Liver (tissue), 8 donors: ENCODE measurements at regions not wholly inside any gene's neighbourhood (a gene's known extent, or its start where the extent isn't known, plus 50 kb on each side); places are given as distances from the start of the nearest gene placed in this dataset.

Source experiments
- DNase-seq: peaks from one replicate; pipeline ENCODE4 v3.0.0-alpha.2; 2017; ENCODE audit warnings: low spot score
- H3K27ac ChIP-seq, 2 donors: one replicate each; pipeline ENCODE4 v1.7.0; 2013; ENCODE audit warnings: inconsistent platforms in 2 of 2, low read length in 2 of 2, control low read depth in 1 of 2, low read depth in 1 of 2, mild to moderate bottlenecking in 1 of 2
- H3K27me3 ChIP-seq, 4 donors: one replicate each; pipeline versions ENCODE4 v1.6.1 to v1.7.0; 2013; ENCODE audit warnings: low read length in 3 of 4, inconsistent platforms in 1 of 4, mild to moderate bottlenecking in 1 of 4, moderate library complexity in 1 of 4; ENCODE audit not compliant: control insufficient read depth in 4 of 4, insufficient read depth in 4 of 4
- H3K36me3 ChIP-seq, 4 donors: one replicate each; pipeline versions ENCODE4 v1.6.1 to v1.7.0; 2013; ENCODE audit warnings: low read length in 3 of 4, mild to moderate bottlenecking in 3 of 4, low read depth in 1 of 4, moderate library complexity in 1 of 4; ENCODE audit not compliant: control insufficient read depth in 4 of 4, insufficient read depth in 3 of 4
- H3K4me1 ChIP-seq, 4 donors: one replicate each; pipeline versions ENCODE4 v1.6.1 to v1.7.0; 2013; ENCODE audit warnings: low read length in 3 of 4, mild to moderate bottlenecking in 3 of 4, moderate library complexity in 1 of 4; ENCODE audit not compliant: control insufficient read depth in 4 of 4, insufficient read depth in 4 of 4
- H3K4me3 ChIP-seq, 3 donors: one replicate each; pipeline versions ENCODE4 v1.6.1 to v1.7.0; 2013; ENCODE audit warnings: low read length in 3 of 3, control low read depth in 1 of 3, low read depth in 1 of 3, mild to moderate bottlenecking in 1 of 3
- H3K9ac ChIP-seq, 2 donors: one replicate each; pipeline ENCODE4 v1.7.0; 2013; ENCODE audit warnings: low read length in 2 of 2, mild to moderate bottlenecking in 2 of 2, moderate library complexity in 2 of 2, control low read depth in 1 of 2, low read depth in 1 of 2
- H3K9me3 ChIP-seq, 4 donors: one replicate each; pipeline versions ENCODE4 v1.6.1 to v1.7.0; 2013; ENCODE audit warnings: low read length in 3 of 4; ENCODE audit not compliant: control insufficient read depth in 4 of 4
- ATF3 ChIP-seq: IDR thresholded peaks from 2 replicates; pipeline ENCODE4 v1.6.1; 2016; ENCODE audit warnings: antibody characterized with exemption
- CTCF ChIP-seq: fragments of 150-350 bp; IDR thresholded peaks from 2 replicates; pipeline ENCODE4 v1.5.1; 2017; ENCODE audit warnings: improper control_type of control experiment, low read depth, low read length; ENCODE audit not compliant: missing input control
- EGR1 ChIP-seq, 2 donors: IDR thresholded peaks; 2 replicates each; pipeline ENCODE4 v1.6.1; 2016 to 2018; ENCODE audit warnings: antibody characterized with exemption in 2 of 2, low read depth in 2 of 2
- FOXA1 ChIP-seq: IDR thresholded peaks from 2 replicates; pipeline ENCODE4 v1.6.1; 2016; ENCODE audit warnings: antibody characterized with exemption
- FOXA2 ChIP-seq: IDR thresholded peaks from 2 replicates; pipeline ENCODE4 v1.6.1; 2016; ENCODE audit warnings: antibody characterized with exemption
- GABPA ChIP-seq, 2 donors: IDR thresholded peaks in 1 of 2; conservative IDR thresholded peaks in 1 of 2; 2 replicates each; pipeline ENCODE4 v1.6.1; 2016; ENCODE audit warnings: antibody characterized with exemption in 2 of 2, mild to moderate bottlenecking in 1 of 2, moderate library complexity in 1 of 2
- HNF4A ChIP-seq, 2 donors: conservative IDR thresholded peaks; 2 replicates each; pipeline ENCODE4 v1.6.1; 2016; ENCODE audit warnings: antibody characterized with exemption in 2 of 2, mild to moderate bottlenecking in 2 of 2
- HNF4G ChIP-seq: IDR thresholded peaks from 2 replicates; pipeline ENCODE4 v1.6.1; 2016; ENCODE audit warnings: antibody characterized with exemption
- JUND ChIP-seq, 2 donors: IDR thresholded peaks; 2 replicates each; pipeline ENCODE4 v1.6.1; 2016; ENCODE audit warnings: antibody characterized with exemption in 2 of 2
- MAX ChIP-seq: IDR thresholded peaks from 2 replicates; pipeline ENCODE4 v1.6.1; 2016; ENCODE audit warnings: antibody characterized with exemption
- NR2F2 ChIP-seq: IDR thresholded peaks from 2 replicates; pipeline ENCODE4 v1.6.1; 2016; ENCODE audit warnings: antibody characterized with exemption
- RAD21 ChIP-seq, 2 donors: IDR thresholded peaks; 2 replicates each; pipeline ENCODE4 v1.6.1; 2016; ENCODE audit warnings: antibody characterized with exemption in 2 of 2, mild to moderate bottlenecking in 2 of 2
- REST ChIP-seq: IDR thresholded peaks from 2 replicates; pipeline ENCODE4 v1.6.1; 2016; ENCODE audit warnings: antibody characterized with exemption, mild to moderate bottlenecking
- RXRA ChIP-seq, 2 donors: IDR thresholded peaks; 2 replicates each; pipeline ENCODE4 v1.6.1; 2017 to 2018; ENCODE audit warnings: antibody characterized with exemption in 2 of 2, mild to moderate bottlenecking in 1 of 2
- SP1 ChIP-seq: IDR thresholded peaks from 2 replicates; pipeline ENCODE4 v1.6.1; 2018; ENCODE audit warnings: antibody characterized with exemption, mild to moderate bottlenecking
- TAF1 ChIP-seq: conservative IDR thresholded peaks from 2 replicates; pipeline ENCODE4 v1.6.1; 2016; ENCODE audit warnings: antibody characterized with exemption, mild to moderate bottlenecking
- YY1 ChIP-seq: IDR thresholded peaks from 2 replicates; pipeline ENCODE4 v1.6.1; 2016; ENCODE audit warnings: antibody characterized with exemption, mild to moderate bottlenecking
- WGBS: extraction: QIAGEN DNeasy Blood & Tissue Kit; methylation state at CpG from one replicate; pipeline ENCODE4 v1.1.7; 2013; 5-methylcytosine and 5-hydroxymethylcytosine counted together
- TF ChIP-seq, protein P1 (sequence below): IDR thresholded peaks from 2 replicates; pipeline ENCODE4 v1.6.1; 2016; ENCODE audit warnings: antibody characterized with exemption
- donor health status: healthy.
- donor health status: healthy.
- donor health status: healthy.
- donor health status: healthy.
- donor health status: healthy.

GRCh38 chr2:241942416-241943208, 73.1 kb downstream of the RTP5 start:
- peak; percentile 19 for DNase-seq
- no peak overlapping the region for H3K27ac ChIP-seq

More at GRCh38 chr2:241942416-241943208, 73.1 kb downstream of the RTP5 start:
- no peaks in the 10 kb centered on the region for H3K9me3 ChIP-seq
- no peak overlapping the region for H3K4me3 ChIP-seq
- WGBS, result 89% methylated on average over 19 of the region's 19 CpGs
- TF ChIP-seq HNF4G (no peak), MAX (no peak), HNF4A (conservative IDR thresholded peaks at IDR 0.05) (no peak), JUND (IDR thresholded peaks at IDR 0.05) (no peak), RXRA (IDR thresholded peaks at IDR 0.05) (no peak), REST (no peak), TAF1 (no peak), FOXA1 (no peak), SP1 (no peak), ATF3 (no peak), CTCF (no peak), NR2F2 (no peak), RAD21 (IDR thresholded peaks at IDR 0.05) (no peak), EGR1 (IDR thresholded peaks at IDR 0.05; ENCODE audit: low read depth in 2 of 2) (no peak), FOXA2 (no peak), YY1 (no peak), GABPA (IDR thresholded peaks at IDR 0.05 in 1 of 2, conservative IDR thresholded peaks at IDR 0.05 in 1 of 2) (no peak)
- TF ChIP-seq, protein P1, sequence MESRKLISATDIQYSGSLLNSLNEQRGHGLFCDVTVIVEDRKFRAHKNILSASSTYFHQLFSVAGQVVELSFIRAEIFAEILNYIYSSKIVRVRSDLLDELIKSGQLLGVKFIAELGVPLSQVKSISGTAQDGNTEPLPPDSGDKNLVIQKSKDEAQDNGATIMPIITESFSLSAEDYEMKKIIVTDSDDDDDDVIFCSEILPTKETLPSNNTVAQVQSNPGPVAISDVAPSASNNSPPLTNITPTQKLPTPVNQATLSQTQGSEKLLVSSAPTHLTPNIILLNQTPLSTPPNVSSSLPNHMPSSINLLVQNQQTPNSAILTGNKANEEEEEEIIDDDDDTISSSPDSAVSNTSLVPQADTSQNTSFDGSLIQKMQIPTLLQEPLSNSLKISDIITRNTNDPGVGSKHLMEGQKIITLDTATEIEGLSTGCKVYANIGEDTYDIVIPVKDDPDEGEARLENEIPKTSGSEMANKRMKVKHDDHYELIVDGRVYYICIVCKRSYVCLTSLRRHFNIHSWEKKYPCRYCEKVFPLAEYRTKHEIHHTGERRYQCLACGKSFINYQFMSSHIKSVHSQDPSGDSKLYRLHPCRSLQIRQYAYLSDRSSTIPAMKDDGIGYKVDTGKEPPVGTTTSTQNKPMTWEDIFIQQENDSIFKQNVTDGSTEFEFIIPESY, result no peak
- H3K36me3 ChIP-seq, result no peaks in the 10 kb centered on the region
- H3K9ac ChIP-seq, result no peak overlapping the region
- no peaks in the 10 kb centered on the region for H3K27me3 ChIP-seq
- H3K4me1 ChIP-seq, result peaks cover 0 to 14% (median 12%) of the 10 kb centered on the region in 4 donors
